Prostate gland (tissue), 2 donors: ENCODE measurements at regions not wholly inside any gene's neighbourhood (a gene's known extent, or its start where the extent isn't known, plus 50 kb on each side); places are given as distances from the start of the nearest gene placed in this dataset.

Experiments
- DNase-seq: peaks from one replicate; pipeline ENCODE4 v3.0.0-alpha.2; 2019; ENCODE audit warnings: low spot score
- H3K27ac ChIP-seq, 2 donors: fragments of 200-600 bp; sonication (generic); 2 replicates each; pipeline ENCODE4 v1.5.1; 2017 to 2019
- H3K27me3 ChIP-seq: fragments of 200-600 bp; sonication (generic); replicated peaks from 2 replicates; pipeline ENCODE4 v1.5.1; 2019; ENCODE audit not compliant: insufficient read depth
- H3K36me3 ChIP-seq, 2 donors: fragments of 200-600 bp; sonication (generic); 1 replicate in 1 of 2; 2 replicates in 1 of 2; pipeline versions ENCODE4 v1.5.1 to v1.8.1; 2017 to 2019
- H3K4me1 ChIP-seq: fragments of 200-600 bp; sonication (generic); replicated peaks from 2 replicates; pipeline ENCODE4 v1.5.1; 2019
- H3K4me3 ChIP-seq, 2 donors: fragments of 200-600 bp; sonication (generic); 2 replicates each; pipeline ENCODE4 v1.5.1; 2017 to 2019
- H3K9me3 ChIP-seq: fragments of 200-600 bp; sonication (generic); 2 replicates; pipeline ENCODE4 v1.5.1; 2017
- CTCF ChIP-seq, 4 experiments: fragments of 200-600 bp in 2 of 4; fragments of 450-650 bp in 2 of 4; sonication (generic) in 2 of 4; IDR thresholded peaks; 1 replicate in 3 of 4; 2 replicates in 1 of 4; pipeline ENCODE4 v1.5.1; 2016 to 2019; ENCODE audit warnings: antibody characterized with exemption in 4 of 4, mild to moderate bottlenecking in 2 of 4, moderate library complexity in 2 of 4
- POLR2A ChIP-seq: fragments of 450-650 bp; IDR thresholded peaks from one replicate; pipeline ENCODE4 v1.6.1; 2016; ENCODE audit warnings: antibody characterized with exemption, mild to moderate bottlenecking
- POLR2AphosphoS5 ChIP-seq: sonication (generic); formaldehyde crosslinking; IDR thresholded peaks from one replicate; pipeline ENCODE4 v1.6.1; 2017; ENCODE audit warnings: antibody characterized with exemption
- WGBS: methylation state at CpG from one replicate; pipeline ENCODE4 v1.1.5; 2018; 5-methylcytosine and 5-hydroxymethylcytosine counted together
- intact Hi-C: fragments of 100-400 bp; cut with DNase I; formaldehyde crosslinking; loops from one replicate; pipeline ENCODE4 v1.14.2; 2022

- TF ChIP-seq POLR2A, result no peak
- TF ChIP-seq CTCF (IDR thresholded peaks at IDR 0.05), result no peak
- no peak for TF ChIP-seq POLR2AphosphoS5
- H3K27ac ChIP-seq, result no peak overlapping the region
- no peak for DNase-seq
- WGBS, result 64% methylated on average over 5 of the region's 5 CpGs
- H3K9me3 ChIP-seq, result no peaks in the 10 kb centered on the region
- H3K4me1 ChIP-seq, result no peaks in the 10 kb centered on the region
- no peak overlapping the region for H3K4me3 ChIP-seq
- H3K27me3 ChIP-seq, result no peaks in the 10 kb centered on the region
- intact Hi-C loops, result no loop called here
- no peaks in the 10 kb centered on the region for H3K36me3 ChIP-seq
Observed at GRCh38 chr1:240031009-240031408, 60.7 kb upstream of the FMN2 start.

GRCh38 chr1:240031414-240031813, 60.3 kb upstream of the FMN2 start:
- TF ChIP-seq CTCF (IDR thresholded peaks at IDR 0.05) (no peak), POLR2A (no peak), POLR2AphosphoS5 (no peak)

GRCh38 chr1:240033406-240033805, 58.3 kb upstream of the FMN2 start:
- WGBS, result 47% methylated on average over 3 of the region's 3 CpGs
- Histone ChIP-seq H3K9me3 (no peaks in the 10 kb centered on the region), H3K4me1 (no peaks in the 10 kb centered on the region), H3K36me3 (no peaks in the 10 kb centered on the region), H3K27me3 (no peaks in the 10 kb centered on the region), H3K4me3 (no peak overlapping the region), H3K27ac (no peak overlapping the region)
- intact Hi-C loops, result no loop called here
- no peak for DNase-seq
- TF ChIP-seq POLR2A (no peak), POLR2AphosphoS5 (no peak), CTCF (IDR thresholded peaks at IDR 0.05) (no peak)

More at GRCh38 chr1:240031414-240031813, 60.3 kb upstream of the FMN2 start:
- intact Hi-C loops, result no loop called here
- no peaks in the 10 kb centered on the region for H3K27me3 ChIP-seq
- no peaks in the 10 kb centered on the region for H3K9me3 ChIP-seq
- DNase-seq, result no peak
- no peaks in the 10 kb centered on the region for H3K36me3 ChIP-seq
- H3K4me3 ChIP-seq, result no peak overlapping the region
- WGBS, result 62% methylated on average over 3 of the region's 3 CpGs
- H3K4me1 ChIP-seq, result no peaks in the 10 kb centered on the region
- H3K27ac ChIP-seq, result no peak overlapping the region

- WGBS, result 100% methylated on average over 1 of the region's 1 CpG
- no peak overlapping the region for H3K4me3 ChIP-seq
- no peaks in the 10 kb centered on the region for H3K27me3 ChIP-seq
- intact Hi-C loops, result no loop called here
- H3K27ac ChIP-seq, result no peak overlapping the region
- no peaks in the 10 kb centered on the region for H3K4me1 ChIP-seq
- H3K9me3 ChIP-seq, result no peaks in the 10 kb centered on the region
- no peak for DNase-seq
- TF ChIP-seq CTCF (IDR thresholded peaks at IDR 0.05) (no peak), POLR2AphosphoS5 (no peak), POLR2A (no peak)
- H3K36me3 ChIP-seq, result no peaks in the 10 kb centered on the region
Observed at GRCh38 chr1:240036526-240036925, 55.2 kb upstream of the FMN2 start.
